Lower leg skin (tissue), 3 donors: ENCODE measurements at regions not wholly inside any gene's neighbourhood (a gene's known extent, or its start where the extent isn't known, plus 50 kb on each side); places are given as distances from the start of the nearest gene placed in this dataset.

ENCODE experiments used
- POLR2A ChIP-seq, 2 donors: fragments of 450-650 bp; IDR thresholded peaks; one replicate each; pipeline ENCODE4 v1.6.1; 2016 to 2017; ENCODE audit warnings: antibody characterized with exemption in 2 of 2, mild to moderate bottlenecking in 1 of 2, moderate library complexity in 1 of 2
- TF ChIP-seq, protein P1 (sequence below), 3 donors: fragments of 450-650 bp; IDR thresholded peaks; one replicate each; pipeline ENCODE4 v1.5.1; 2016; ENCODE audit warnings: antibody characterized with exemption in 3 of 3, mild to moderate bottlenecking in 3 of 3, moderate library complexity in 2 of 3

DNA sequence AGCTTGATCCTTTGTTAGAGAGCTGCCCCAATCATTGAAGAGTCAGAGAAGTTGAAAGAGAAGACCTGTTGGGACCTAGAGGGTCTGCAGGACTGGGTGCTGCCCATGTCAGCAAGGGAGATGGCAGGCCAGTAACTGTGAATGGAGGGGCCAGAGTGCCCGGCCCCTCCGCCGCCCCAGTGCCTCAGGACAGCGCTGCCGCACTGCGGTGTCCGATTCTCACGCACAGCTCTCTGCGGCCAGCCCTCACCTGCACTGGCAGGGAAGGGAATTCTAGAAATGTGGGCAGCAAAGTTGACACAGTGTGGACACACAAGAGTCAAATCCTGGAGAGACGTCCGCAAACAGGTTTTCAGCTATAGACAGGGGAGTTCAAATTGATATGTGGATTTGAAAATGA is 373.5 kb downstream of the TCERG1L start:
- TF ChIP-seq, protein P1, sequence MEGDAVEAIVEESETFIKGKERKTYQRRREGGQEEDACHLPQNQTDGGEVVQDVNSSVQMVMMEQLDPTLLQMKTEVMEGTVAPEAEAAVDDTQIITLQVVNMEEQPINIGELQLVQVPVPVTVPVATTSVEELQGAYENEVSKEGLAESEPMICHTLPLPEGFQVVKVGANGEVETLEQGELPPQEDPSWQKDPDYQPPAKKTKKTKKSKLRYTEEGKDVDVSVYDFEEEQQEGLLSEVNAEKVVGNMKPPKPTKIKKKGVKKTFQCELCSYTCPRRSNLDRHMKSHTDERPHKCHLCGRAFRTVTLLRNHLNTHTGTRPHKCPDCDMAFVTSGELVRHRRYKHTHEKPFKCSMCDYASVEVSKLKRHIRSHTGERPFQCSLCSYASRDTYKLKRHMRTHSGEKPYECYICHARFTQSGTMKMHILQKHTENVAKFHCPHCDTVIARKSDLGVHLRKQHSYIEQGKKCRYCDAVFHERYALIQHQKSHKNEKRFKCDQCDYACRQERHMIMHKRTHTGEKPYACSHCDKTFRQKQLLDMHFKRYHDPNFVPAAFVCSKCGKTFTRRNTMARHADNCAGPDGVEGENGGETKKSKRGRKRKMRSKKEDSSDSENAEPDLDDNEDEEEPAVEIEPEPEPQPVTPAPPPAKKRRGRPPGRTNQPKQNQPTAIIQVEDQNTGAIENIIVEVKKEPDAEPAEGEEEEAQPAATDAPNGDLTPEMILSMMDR (IDR thresholded peaks at IDR 0.05), result no peak
- TF ChIP-seq POLR2A (IDR thresholded peaks at IDR 0.05), result no peak
